ENCODE measurements at regions not wholly inside any gene's neighbourhood (a gene's known extent, or its start where the extent isn't known, plus 50 kb on each side); places are given as distances from the start of the nearest gene placed in this dataset.

- TF ChIP-seq, protein P1, sequence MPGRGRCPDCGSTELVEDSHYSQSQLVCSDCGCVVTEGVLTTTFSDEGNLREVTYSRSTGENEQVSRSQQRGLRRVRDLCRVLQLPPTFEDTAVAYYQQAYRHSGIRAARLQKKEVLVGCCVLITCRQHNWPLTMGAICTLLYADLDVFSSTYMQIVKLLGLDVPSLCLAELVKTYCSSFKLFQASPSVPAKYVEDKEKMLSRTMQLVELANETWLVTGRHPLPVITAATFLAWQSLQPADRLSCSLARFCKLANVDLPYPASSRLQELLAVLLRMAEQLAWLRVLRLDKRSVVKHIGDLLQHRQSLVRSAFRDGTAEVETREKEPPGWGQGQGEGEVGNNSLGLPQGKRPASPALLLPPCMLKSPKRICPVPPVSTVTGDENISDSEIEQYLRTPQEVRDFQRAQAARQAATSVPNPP (IDR thresholded peaks at IDR 0.05; ENCODE audit: borderline replicate concordance, insufficient read depth, insufficient read length) = no peak
Measured at GRCh38 chr4:151481813-151482212, 72.8 kb downstream of the FHIP1A start (continued).

DNA sequence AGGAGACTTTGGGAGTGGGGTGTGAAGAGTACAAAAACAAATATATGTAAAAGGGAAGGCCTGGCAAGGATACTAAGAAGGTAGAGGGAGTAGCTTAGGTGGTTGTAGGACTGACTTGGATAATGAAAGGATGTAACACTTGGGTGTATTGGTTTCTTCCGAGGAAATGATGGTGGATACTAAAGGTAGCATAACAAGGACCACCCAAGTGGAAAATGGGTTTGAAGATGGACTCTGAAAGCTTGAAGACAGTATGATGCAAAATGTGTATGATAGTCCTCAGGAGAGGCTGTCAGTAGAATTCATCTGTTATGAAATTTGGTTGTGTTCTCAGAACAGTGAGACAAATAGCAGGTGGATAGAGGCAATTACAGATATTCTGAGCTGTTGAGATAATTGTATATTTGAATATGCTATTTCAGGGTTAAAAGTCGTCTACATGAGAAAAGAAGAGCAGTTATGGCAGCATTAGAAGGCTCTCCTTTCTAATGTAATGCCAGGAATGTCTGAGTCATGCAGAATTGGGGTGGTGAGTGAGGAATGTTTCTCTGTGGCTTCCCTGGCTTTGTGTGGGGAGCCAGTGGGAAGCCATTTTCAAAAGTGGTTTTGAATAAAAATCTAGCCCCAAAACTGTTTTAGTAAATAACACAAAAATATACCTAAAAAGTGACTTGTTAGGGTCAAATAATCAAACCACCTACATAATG lies 75.6 kb downstream of the FHIP1A start:
- no peak overlapping the region for H3K27ac ChIP-seq (ENCODE audit: extremely low read depth, low read depth, low read length)
- no TSS peak for BruUV-seq (replicated peaks)
- no peaks in the 10 kb centered on the region; a peak in 1 of 5 replicates for H3K27me3 ChIP-seq (ENCODE audit: control insufficient read depth in 2 of 2, insufficient read depth in 2 of 2, low read length in 2 of 2)
- CTCF ChIA-PET (ENCODE audit: low intra/inter-chr PET ratio) = no interaction called here
- POLR2A ChIA-PET = interaction anchor here (0.7 to 1.1 kb wide), 2 partner anchors 26 to 125 kb away, joined by 3 read pairs; no protein-coding TSS in a partner anchor
- in situ Hi-C loops (cut with MboI) (no loop called here), intact Hi-C loops (cut with micrococcal nuclease) (no loop called here)
- H3K79me2 ChIP-seq (ENCODE audit: control insufficient read depth, insufficient read depth, low read length) = no peaks in the 10 kb centered on the region
- no peak overlapping the region for H3K4me2 ChIP-seq (ENCODE audit: insufficient read depth, low read length)
- H4K20me1 ChIP-seq (replicated peaks; ENCODE audit: control insufficient read depth, insufficient read depth, low read length) = no peaks in the 10 kb centered on the region
- H3K9me1 ChIP-seq (ENCODE audit: control insufficient read depth, insufficient read depth, low read length) = no peaks in the 10 kb centered on the region
- H3K9ac ChIP-seq (ENCODE audit: insufficient read depth in 1 of 2, low read depth in 2 of 2, low read length in 2 of 2) = no peak overlapping the region
- H2AFZ ChIP-seq (ENCODE audit: low read depth, low read length) = no peak overlapping the region
- no peak overlapping the region for H3K4me3 ChIP-seq
- H3K36me3 ChIP-seq (ENCODE audit: control insufficient read depth, insufficient read depth, low read length) = no peaks in the 10 kb centered on the region
- 0% methylated on average over 2 of the region's 2 CpGs for WGBS (ENCODE audit: insufficient coverage, low coverage, missing lambda C conversion rate)
- H3K4me1 ChIP-seq (replicated peaks in 1 of 2; ENCODE audit: control insufficient read depth in 2 of 2, insufficient read depth in 2 of 2, low read length in 2 of 2) = no peaks in the 10 kb centered on the region
- no peaks in the 10 kb centered on the region for H3K9me3 ChIP-seq (replicated peaks; ENCODE audit: control insufficient read depth, insufficient read depth, low read depth, low read length)
- ATAC-seq (no peak), FAIRE-seq (no peak), DNase-seq (ENCODE audit: extremely low read depth in 1 of 4, low spot score in 3 of 4) (no peak)
- TF ChIP-seq PURB (CRISPR knock-in tag; IDR thresholded peaks at IDR 0.05; ENCODE audit: low read depth) (no peak), GABPB1 (CRISPR knock-in tag; IDR thresholded peaks at IDR 0.05) (no peak), NR3C1 (CRISPR knock-in tag; IDR thresholded peaks at IDR 0.05) (no peak), U2AF2 (optimal IDR thresholded peaks at IDR 0.05; ENCODE audit: low read depth, low read length) (no peak), ZNF24 (IDR thresholded peaks at IDR 0.05) (no peak), ZFP91 (CRISPR knock-in tag; IDR thresholded peaks at IDR 0.05) (no peak), RB1 (IDR thresholded peaks at IDR 0.05; ENCODE audit: low read depth) (no peak), RBM22 (IDR thresholded peaks at IDR 0.05; ENCODE audit: low read depth, low read length, poor library complexity, severe bottlenecking) (no peak)
- TF ChIP-seq, protein P2, sequence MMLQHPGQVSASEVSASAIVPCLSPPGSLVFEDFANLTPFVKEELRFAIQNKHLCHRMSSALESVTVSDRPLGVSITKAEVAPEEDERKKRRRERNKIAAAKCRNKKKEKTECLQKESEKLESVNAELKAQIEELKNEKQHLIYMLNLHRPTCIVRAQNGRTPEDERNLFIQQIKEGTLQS (IDR thresholded peaks at IDR 0.05) = no peak
- TF ChIP-seq, protein P2 (CRISPR knock-in tag; conservative IDR thresholded peaks at IDR 0.05) = no peak
- TF ChIP-seq, protein P3, sequence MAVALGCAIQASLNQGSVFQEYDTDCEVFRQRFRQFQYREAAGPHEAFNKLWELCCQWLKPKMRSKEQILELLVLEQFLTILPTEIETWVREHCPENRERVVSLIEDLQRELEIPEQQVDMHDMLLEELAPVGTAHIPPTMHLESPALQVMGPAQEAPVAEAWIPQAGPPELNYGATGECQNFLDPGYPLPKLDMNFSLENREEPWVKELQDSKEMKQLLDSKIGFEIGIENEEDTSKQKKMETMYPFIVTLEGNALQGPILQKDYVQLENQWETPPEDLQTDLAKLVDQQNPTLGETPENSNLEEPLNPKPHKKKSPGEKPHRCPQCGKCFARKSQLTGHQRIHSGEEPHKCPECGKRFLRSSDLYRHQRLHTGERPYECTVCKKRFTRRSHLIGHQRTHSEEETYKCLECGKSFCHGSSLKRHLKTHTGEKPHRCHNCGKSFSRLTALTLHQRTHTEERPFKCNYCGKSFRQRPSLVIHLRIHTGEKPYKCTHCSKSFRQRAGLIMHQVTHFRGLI (CRISPR knock-in tag; IDR thresholded peaks at IDR 0.05) = no peak
- TF ChIP-seq, protein P4, sequence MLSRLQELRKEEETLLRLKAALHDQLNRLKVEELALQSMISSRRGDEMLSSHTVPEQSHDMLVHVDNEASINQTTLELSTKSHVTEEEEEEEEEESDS (CRISPR knock-in tag; IDR thresholded peaks at IDR 0.05) = no peak
